BJ (cell line): ENCODE measurements at regions not wholly inside any gene's neighbourhood (a gene's known extent, or its start where the extent isn't known, plus 50 kb on each side); places are given as distances from the start of the nearest gene placed in this dataset.

Experiments used
- CTCF ChIA-PET: fragments of 350-600 bp; formaldehyde crosslinking; extraction: SDS; loops from one replicate; lab custom pipeline; 2021; ENCODE audit warnings: antibody characterized with exemption, inconsistent platforms; lab: Yijun Ruan, JAX
- POLR2A ChIA-PET: fragments of 300-600 bp; sonication (Branson Sonifier 250); formaldehyde crosslinking; extraction: SDS; loops from one replicate; lab custom pipeline; 2021; ENCODE audit warnings: antibody characterized with exemption; lab: Charles Lee
- DNase-seq: peaks from one replicate; pipeline ENCODE4 v3.0.0-alpha.2; 2011; ENCODE audit warnings: low read depth
- H3K27me3 ChIP-seq: 2 replicates; pipeline ENCODE4 v1.6.0; 2011; ENCODE audit warnings: low read length; ENCODE audit not compliant: control insufficient read depth, insufficient read depth
- H3K36me3 ChIP-seq: 2 replicates; pipeline ENCODE4 v1.5.1; 2011; ENCODE audit warnings: low read length; ENCODE audit not compliant: control insufficient read depth, insufficient read depth
- H3K4me3 ChIP-seq: 2 replicates; pipeline ENCODE4 v1.5.1; 2011; ENCODE audit warnings: low read depth, mild to moderate bottlenecking, control low read depth, low read length
- TF ChIP-seq, protein P1 (sequence below): IDR thresholded peaks from 2 replicates; pipeline ENCODE4 v1.5.1; 2011; ENCODE audit warnings: low read depth, mild to moderate bottlenecking, control low read depth, inconsistent platforms, low read length, moderate library complexity; ENCODE audit not compliant: insufficient read depth

- Histone ChIP-seq H3K36me3 (no peaks in the 10 kb centered on the region), H3K4me3 (no peak overlapping the region), H3K27me3 (no peaks in the 10 kb centered on the region)
- ChIA-PET POLR2A (no interaction called here), CTCF (interaction anchor here (1.5 kb wide), 1 partner anchor 12 kb away, joined by 4 read pairs; no protein-coding TSS in a partner anchor)
- TF ChIP-seq, protein P1, sequence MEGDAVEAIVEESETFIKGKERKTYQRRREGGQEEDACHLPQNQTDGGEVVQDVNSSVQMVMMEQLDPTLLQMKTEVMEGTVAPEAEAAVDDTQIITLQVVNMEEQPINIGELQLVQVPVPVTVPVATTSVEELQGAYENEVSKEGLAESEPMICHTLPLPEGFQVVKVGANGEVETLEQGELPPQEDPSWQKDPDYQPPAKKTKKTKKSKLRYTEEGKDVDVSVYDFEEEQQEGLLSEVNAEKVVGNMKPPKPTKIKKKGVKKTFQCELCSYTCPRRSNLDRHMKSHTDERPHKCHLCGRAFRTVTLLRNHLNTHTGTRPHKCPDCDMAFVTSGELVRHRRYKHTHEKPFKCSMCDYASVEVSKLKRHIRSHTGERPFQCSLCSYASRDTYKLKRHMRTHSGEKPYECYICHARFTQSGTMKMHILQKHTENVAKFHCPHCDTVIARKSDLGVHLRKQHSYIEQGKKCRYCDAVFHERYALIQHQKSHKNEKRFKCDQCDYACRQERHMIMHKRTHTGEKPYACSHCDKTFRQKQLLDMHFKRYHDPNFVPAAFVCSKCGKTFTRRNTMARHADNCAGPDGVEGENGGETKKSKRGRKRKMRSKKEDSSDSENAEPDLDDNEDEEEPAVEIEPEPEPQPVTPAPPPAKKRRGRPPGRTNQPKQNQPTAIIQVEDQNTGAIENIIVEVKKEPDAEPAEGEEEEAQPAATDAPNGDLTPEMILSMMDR: no peak
- no peak for DNase-seq
Observed at GRCh38 chr1:56028244-56028643, 551.1 kb downstream of the PLPP3 start.

GRCh38 chr1:56025942-56026341, 553.4 kb downstream of the PLPP3 start:
- no peak overlapping the region for H3K4me3 ChIP-seq
- TF ChIP-seq, protein P1: no peak
- CTCF ChIA-PET: no interaction called here
- DNase-seq: no peak
- H3K27me3 ChIP-seq: no peaks in the 10 kb centered on the region
- no peaks in the 10 kb centered on the region for H3K36me3 ChIP-seq
- POLR2A ChIA-PET: no interaction called here

DNA sequence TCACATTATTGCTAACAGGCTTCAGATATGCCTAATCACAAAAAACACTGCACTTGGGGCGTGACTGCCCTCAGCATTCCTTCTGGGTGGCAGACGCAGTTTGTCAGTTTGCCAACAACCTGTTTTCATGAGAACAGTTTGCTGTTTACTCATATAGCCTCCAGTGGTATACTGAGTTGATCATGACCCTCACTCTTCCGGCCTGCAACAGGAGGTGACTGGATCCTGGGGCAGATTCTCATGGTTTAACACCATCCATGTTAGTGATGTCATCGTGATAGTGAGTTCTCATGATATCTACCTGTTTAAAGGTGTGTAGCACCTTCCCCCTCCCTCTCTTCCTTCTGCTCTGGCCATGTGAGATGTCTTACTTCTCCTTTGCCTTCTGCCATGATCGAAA, 555.2 kb downstream of the PLPP3 start:
- no peak overlapping the region for H3K4me3 ChIP-seq
- DNase-seq: no peak
- CTCF ChIA-PET: interaction anchor here (1.5 kb wide), 1 partner anchor 9 kb away, joined by 4 read pairs; no protein-coding TSS in a partner anchor
- TF ChIP-seq, protein P1: no peak
- no peaks in the 10 kb centered on the region for H3K27me3 ChIP-seq
- no peaks in the 10 kb centered on the region for H3K36me3 ChIP-seq
- POLR2A ChIA-PET: no interaction called here

- TF ChIP-seq, protein P1: no peak
- ChIA-PET CTCF (interaction anchor here (1.0 kb wide), 1 partner anchor 545 kb away, joined by 3 read pairs; no protein-coding TSS in a partner anchor), POLR2A (interaction anchor here (0.6 kb wide), 1 partner anchor 1353 kb away, joined by 25 read pairs; no protein-coding TSS in a partner anchor)
- Histone ChIP-seq H3K27me3 (no peaks in the 10 kb centered on the region), H3K36me3 (no peaks in the 10 kb centered on the region), H3K4me3 (no peak overlapping the region)
- DNase-seq: no peak
Observed at GRCh38 chr1:56019922-56020321, 559.4 kb downstream of the PLPP3 start.

DNA sequence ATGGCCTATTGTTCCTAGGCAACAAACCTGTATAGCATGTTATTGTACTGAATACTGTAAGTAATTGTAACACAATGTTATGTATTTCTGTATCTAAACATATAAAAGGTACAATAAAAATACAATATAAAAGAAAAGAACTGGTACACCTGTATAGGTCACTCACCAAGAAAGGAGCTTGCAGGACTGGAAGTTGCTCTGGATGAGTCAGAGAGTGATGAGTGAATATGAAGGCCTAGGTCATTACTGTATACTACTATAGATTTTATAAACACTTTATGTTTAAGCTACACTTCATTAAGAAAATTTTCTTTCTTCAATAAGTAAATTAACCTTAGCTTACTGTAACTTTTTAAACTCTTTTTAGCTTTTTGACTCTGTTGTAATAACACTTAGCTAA, 559.9 kb downstream of the PLPP3 start:
- no peak overlapping the region for H3K4me3 ChIP-seq
- TF ChIP-seq, protein P1: no peak
- ChIA-PET POLR2A (interaction anchor here (0.6 kb wide), 1 partner anchor 1353 kb away, joined by 25 read pairs; no protein-coding TSS in a partner anchor), CTCF (interaction anchor here (1.0 kb wide), 1 partner anchor 546 kb away, joined by 3 read pairs; no protein-coding TSS in a partner anchor)
- no peak for DNase-seq
- no peaks in the 10 kb centered on the region for H3K36me3 ChIP-seq
- H3K27me3 ChIP-seq: no peaks in the 10 kb centered on the region
